ENCODE measurements at regions not wholly inside any gene's neighbourhood (a gene's known extent, or its start where the extent isn't known, plus 50 kb on each side); places are given as distances from the start of the nearest gene placed in this dataset.
"Not testable (repeated sequence)": the region's sequence is repeated elsewhere in the genome, so short reads cannot be mapped to it uniquely, and the experiment has no call there.

DNA sequence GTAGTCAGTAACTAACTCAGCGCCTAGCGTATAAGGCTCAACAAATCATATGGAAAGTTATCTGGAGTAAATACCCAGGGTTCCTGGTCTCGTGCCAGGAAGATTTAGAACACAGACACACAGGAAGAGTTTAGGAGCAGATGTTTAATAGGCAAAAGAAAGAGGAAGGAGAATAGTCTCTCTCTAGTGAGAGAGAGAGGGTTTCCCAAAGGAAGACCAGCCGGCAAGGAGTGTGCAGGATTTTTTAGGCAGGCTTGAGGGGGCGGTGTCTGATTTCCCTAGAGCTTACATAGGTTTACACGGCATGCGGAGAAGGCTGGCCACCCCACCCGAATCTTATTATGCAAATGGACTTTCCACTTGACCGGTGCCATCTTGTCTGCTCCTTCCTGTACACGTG lies 284.0 kb upstream of the FRG1 start:
- CTCF ChIA-PET: no interaction called here
- TF ChIP-seq, protein P1, sequence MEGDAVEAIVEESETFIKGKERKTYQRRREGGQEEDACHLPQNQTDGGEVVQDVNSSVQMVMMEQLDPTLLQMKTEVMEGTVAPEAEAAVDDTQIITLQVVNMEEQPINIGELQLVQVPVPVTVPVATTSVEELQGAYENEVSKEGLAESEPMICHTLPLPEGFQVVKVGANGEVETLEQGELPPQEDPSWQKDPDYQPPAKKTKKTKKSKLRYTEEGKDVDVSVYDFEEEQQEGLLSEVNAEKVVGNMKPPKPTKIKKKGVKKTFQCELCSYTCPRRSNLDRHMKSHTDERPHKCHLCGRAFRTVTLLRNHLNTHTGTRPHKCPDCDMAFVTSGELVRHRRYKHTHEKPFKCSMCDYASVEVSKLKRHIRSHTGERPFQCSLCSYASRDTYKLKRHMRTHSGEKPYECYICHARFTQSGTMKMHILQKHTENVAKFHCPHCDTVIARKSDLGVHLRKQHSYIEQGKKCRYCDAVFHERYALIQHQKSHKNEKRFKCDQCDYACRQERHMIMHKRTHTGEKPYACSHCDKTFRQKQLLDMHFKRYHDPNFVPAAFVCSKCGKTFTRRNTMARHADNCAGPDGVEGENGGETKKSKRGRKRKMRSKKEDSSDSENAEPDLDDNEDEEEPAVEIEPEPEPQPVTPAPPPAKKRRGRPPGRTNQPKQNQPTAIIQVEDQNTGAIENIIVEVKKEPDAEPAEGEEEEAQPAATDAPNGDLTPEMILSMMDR (IDR thresholded peaks at IDR 0.05; ENCODE audit: insufficient read depth, low read length, missing control alignments): no peak
- H3K4me3 ChIP-seq (ENCODE audit: low read depth, low read length): no peak overlapping the region
- POLR2A ChIA-PET: no interaction called here
- no peak for DNase-seq (ENCODE audit: low read depth, low spot score)

DNA sequence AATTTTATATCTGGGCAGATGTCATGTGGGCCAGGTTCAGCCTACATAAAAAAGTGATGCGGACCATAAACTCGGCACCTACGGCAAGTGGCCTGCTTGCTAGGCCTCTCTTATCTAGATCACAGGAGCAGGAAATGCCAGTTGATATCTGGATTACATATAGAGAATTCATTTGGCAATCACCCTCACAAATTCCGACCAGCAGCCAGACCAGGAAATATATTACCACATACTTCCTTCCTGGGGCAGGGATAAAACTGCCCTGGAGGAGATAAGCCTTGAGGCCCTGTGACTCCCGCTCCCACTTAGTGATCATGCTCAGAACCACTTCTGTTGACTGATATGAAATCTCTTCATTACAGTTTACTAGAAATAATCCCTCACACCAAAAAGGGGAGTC lies 282.4 kb upstream of the FRG1 start:
- POLR2A ChIA-PET; DNase-seq (ENCODE audit: low read depth, low spot score); CTCF ChIA-PET; H3K4me3 ChIP-seq (ENCODE audit: low read depth, low read length): not testable (repeated sequence)

DNA sequence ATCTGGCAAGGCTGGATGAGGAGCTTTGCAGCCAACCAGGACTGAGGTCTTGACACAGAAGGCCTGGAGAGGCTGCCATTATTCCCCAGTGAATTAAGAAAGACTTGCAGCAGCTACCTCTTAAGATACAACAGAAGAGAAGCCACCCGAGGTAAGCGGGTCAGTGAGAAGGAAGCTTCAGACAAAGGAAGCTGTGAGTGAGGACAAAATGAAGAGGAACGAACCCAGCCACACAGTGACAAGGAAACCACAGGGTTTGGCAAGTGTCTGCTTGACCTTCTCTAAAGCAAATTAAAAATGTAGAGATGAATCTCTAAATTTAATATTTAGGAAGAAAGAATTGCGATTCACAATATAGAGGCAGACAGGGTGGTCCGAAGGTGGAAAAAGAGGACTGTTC lies 281.8 kb upstream of the FRG1 start:
- DNase-seq (ENCODE audit: low read depth, low spot score); CTCF ChIA-PET; H3K4me3 ChIP-seq (ENCODE audit: low read depth, low read length); POLR2A ChIA-PET: not testable (repeated sequence)

GRCh38 chr4:189659287-189659686 lies 281.4 kb upstream of the FRG1 start:
- no peak overlapping the region for H3K4me3 ChIP-seq (ENCODE audit: low read depth, low read length)
- CTCF ChIA-PET: no interaction called here
- no peak for DNase-seq (ENCODE audit: low read depth, low spot score)
- TF ChIP-seq, protein P1 (IDR thresholded peaks at IDR 0.05; ENCODE audit: insufficient read depth, low read length, missing control alignments): no peak
- POLR2A ChIA-PET: no interaction called here

DNA sequence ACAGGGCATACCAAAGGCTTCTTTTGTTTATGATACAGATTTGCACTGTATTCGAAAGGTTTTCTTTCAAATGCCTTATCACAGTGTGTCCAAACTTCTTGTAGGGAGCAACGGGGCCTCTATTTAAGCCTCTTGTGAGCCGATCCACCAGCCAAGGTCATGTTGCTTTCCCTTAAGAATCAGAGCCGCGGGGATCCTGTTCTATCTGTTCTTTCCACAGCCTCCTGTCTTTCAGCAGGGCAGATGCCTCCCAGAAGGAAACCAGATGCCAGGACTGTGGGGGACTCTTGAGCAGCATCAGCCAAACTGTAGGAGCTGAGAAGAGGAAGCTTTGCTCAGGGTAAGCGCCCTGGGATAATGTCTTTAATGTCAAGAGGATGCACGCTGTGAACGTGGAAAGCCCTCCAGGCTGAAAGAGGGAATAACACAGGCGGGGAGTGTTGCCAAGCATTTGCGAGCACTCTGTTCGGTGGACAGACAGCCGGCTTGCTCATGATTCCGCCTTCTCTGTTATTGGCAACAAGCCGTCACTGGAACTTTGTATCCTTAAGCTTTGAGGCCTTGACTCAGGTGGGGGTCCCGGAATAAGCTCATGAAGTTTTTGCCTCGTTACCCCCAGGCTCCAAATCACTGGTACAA lies 279.8 kb upstream of the FRG1 start:
- H3K4me3 ChIP-seq (ENCODE audit: low read depth, low read length): no peak overlapping the region
- CTCF ChIA-PET: no interaction called here
- TF ChIP-seq, protein P1 (IDR thresholded peaks at IDR 0.05; ENCODE audit: insufficient read depth, low read length, missing control alignments): no peak
- POLR2A ChIA-PET: no interaction called here
- DNase-seq (ENCODE audit: low read depth, low spot score): no peak

DNA sequence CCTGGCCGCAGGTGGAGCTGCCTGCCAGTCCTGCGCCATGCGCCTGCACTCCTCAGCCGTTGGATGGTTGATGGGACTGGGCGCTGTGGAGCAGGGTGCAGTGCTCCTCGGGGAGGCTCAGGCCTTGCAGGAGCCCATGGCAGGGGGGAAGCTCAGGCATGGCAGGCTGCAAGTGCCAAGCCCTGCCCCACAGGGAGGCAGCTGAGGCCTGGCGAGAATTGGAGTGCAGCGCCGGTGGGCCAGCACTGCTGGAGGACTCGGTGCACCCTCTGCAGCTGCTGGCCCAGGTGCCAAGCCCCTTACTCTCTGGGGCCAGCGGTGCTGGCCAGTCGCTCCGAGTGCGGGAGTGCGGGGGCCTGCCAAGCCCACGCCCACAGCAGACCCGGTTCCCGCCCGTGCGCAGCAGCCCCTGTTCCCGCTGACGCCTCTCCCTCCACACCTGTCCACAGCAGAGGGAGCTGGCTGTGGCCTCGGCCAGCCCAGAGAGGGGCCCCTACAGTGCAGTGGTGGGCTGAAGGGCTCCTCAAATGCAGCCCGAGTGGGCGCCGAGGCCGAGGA lies 275.9 kb upstream of the FRG1 start:
- TF ChIP-seq, protein P1 (IDR thresholded peaks at IDR 0.05; ENCODE audit: insufficient read depth, low read length, missing control alignments): no peak
- no peak overlapping the region for H3K4me3 ChIP-seq (ENCODE audit: low read depth, low read length)
- POLR2A ChIA-PET: no interaction called here
- CTCF ChIA-PET: no interaction called here
- no peak for DNase-seq (ENCODE audit: low read depth, low spot score)

DNA sequence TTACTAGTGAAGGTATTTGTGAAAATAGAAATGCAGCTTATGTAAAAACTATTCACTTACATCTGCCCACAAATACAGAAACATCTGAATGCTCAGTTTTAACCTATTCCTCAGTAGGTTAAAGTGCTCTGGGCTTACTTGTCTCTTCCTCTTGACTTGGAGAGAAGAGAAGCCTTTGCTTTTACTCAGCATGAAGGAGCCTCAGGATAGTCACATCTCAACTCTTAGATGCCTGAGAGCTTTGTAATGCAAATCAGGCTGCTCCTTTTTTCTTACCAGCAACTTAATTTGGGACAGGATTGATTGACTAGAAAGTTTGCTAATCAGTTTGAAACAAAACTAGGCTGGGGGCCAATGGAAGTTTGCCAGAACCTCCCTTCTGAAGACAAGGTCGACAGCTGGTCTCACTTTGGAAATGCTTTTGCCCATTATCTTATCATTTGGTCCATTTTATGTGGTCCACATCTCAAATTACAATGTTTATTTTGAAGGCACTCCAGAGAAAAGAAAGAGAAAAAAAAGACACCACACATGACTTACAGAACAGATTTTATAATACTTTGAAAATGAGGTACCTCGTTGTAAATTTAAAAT lies 274.9 kb upstream of the FRG1 start:
- POLR2A ChIA-PET; CTCF ChIA-PET; DNase-seq (ENCODE audit: low read depth, low spot score); H3K4me3 ChIP-seq (ENCODE audit: low read depth, low read length): not testable (repeated sequence)

- H3K4me3 ChIP-seq (ENCODE audit: low read depth, low read length); CTCF ChIA-PET; POLR2A ChIA-PET; DNase-seq (ENCODE audit: low read depth, low spot score): not testable (repeated sequence)
These were observed 273.3 kb upstream of the FRG1 start for GRCh38 chr4:189667386-189667785.

DNA sequence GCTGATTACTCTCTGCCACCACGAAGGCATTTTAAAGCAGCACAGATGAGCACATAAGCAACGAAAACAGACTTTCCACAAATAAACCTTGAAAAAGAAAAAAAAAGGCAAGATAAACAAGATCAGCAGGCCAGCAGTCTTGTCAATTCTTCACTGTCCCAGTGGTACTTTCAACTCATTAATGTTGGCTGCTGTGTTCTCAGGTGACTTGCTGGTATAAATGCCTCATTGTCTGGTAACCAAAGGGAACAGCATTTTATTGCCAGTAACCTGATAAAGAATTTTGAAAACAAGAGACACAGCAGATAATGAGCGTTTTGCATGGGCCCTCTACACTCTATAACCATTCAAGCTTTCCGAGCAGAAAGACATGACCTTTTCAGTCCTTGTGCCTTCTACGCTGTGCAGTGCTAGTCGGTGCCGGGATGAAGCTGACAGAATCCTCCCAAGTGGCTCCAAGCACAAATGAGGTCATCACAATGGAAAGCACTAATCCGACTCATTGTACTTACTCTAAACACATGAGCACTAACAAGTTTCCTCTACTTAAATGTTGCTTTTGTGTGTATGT lies 242.9 kb upstream of the FRG1 start:
- H3K4me3 ChIP-seq (ENCODE audit: low read depth, low read length); POLR2A ChIA-PET; CTCF ChIA-PET; DNase-seq (ENCODE audit: low read depth, low spot score): not testable (repeated sequence)

- H3K4me3 ChIP-seq (ENCODE audit: low read depth, low read length); POLR2A ChIA-PET; DNase-seq (ENCODE audit: low read depth, low spot score); CTCF ChIA-PET: not testable (repeated sequence)
These were observed 237.7 kb upstream of the FRG1 start for GRCh38 chr4:189703000-189703399.

DNA sequence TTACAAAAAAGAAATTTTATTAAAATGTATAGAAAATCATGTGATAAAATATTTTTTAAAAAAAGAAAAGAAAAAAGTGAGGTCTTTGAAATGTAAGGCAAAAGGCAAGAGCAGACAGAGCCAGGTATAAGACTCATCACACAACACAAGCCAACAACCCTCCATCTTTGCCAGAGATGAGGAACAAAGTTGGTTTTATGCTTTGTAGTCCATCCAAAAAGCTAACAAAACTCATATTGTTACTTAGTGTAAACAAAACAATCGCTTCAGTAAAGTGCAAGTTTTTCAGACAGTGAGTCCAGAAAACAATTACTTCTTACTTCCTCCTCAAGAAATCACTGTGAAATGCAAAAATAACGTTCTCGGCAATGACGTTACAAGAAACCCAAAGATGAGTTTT lies 233.9 kb upstream of the FRG1 start:
- H3K4me3 ChIP-seq (ENCODE audit: low read depth, low read length); DNase-seq (ENCODE audit: low read depth, low spot score); POLR2A ChIA-PET; CTCF ChIA-PET: not testable (repeated sequence)

DNA sequence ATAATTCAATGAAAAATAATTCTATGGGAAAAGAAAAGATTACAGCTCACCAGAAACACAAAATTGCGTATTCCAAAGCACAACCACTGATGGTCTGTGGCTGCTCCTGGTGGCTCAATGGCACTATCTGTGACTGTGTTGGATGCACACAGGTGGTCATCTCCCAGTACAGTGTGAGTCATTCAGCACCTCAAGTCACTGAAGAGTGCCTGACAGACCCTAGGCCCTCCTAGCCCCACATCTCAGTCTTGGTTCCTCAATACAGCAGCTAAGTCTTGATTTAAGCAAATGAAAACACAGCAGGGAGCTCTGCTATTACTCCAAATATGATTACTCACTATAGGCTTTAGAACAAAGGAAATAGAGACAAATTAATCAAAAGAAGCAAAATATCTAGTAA lies 233.4 kb upstream of the FRG1 start:
- POLR2A ChIA-PET; DNase-seq (ENCODE audit: low read depth, low spot score); H3K4me3 ChIP-seq (ENCODE audit: low read depth, low read length); CTCF ChIA-PET: not testable (repeated sequence)
